ENCODE measurements at regions not wholly inside any gene's neighbourhood (a gene's known extent, or its start where the extent isn't known, plus 50 kb on each side); places are given as distances from the start of the nearest gene placed in this dataset.

DNA sequence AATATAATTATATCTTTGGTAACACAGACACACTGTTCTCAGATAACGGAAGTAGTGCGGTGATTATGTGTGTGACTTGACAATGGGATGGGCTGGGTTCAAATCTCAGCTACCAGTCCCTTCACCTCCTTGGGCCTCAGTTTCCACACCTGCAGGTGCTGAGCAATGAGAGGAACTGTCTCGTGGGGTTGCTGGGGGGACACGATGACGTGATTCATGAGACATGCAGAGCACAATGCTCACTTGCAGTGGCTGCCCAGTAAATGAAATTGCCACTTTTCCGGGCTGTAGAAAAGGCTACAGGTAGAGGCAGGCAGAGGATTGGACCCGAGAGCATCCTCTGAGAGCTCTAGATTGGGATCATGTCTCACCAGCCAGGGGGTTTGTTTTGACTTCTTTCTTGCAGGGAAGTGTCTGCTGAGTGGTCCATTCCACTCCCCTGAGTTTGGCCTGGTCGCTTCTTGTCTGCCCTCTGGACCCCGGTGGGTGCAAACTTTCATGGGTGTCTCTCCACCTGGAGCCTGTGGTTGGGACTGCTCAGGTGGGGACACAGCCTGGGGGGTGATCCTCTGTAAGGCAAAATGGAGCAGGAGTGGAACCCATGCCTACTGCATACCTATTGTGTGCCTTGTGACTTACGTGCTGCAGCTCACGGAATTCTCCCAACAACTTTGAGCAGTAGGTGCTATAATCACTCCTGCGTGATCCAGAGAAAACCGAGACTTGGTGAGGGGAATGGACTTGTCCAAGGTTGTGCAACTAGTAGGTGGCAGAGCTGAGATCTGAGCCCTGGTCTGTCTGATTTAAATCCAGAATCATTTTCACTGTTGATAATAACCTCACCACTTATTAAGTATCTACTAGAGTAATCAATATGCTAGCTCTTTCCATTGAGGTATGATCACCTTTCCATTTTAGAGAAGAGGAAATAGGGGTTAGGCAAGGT is 147.2 kb downstream of the CEBPB start:
- Histone ChIP-seq H3K9me3 (ENCODE audit: control insufficient read depth, low read length) (no peaks in the 10 kb centered on the region), H3K4me1 (no peaks in the 10 kb centered on the region), H3K27me3 (ENCODE audit: control insufficient read depth, insufficient read depth, low read length) (no peaks in the 10 kb centered on the region), H3K79me2 (no peaks in the 10 kb centered on the region), H3K36me3 (ENCODE audit: control insufficient read depth, insufficient read depth, low read length) (no peaks in the 10 kb centered on the region), H3K4me3 (ENCODE audit: low read depth, low read length) (no peak overlapping the region), H3K27ac (no peak overlapping the region), H3K9ac (no peak overlapping the region), H3K4me2 (ENCODE audit: low read length) (no peak overlapping the region), H2AFZ (no peak overlapping the region)
- TF ChIP-seq, protein P1, sequence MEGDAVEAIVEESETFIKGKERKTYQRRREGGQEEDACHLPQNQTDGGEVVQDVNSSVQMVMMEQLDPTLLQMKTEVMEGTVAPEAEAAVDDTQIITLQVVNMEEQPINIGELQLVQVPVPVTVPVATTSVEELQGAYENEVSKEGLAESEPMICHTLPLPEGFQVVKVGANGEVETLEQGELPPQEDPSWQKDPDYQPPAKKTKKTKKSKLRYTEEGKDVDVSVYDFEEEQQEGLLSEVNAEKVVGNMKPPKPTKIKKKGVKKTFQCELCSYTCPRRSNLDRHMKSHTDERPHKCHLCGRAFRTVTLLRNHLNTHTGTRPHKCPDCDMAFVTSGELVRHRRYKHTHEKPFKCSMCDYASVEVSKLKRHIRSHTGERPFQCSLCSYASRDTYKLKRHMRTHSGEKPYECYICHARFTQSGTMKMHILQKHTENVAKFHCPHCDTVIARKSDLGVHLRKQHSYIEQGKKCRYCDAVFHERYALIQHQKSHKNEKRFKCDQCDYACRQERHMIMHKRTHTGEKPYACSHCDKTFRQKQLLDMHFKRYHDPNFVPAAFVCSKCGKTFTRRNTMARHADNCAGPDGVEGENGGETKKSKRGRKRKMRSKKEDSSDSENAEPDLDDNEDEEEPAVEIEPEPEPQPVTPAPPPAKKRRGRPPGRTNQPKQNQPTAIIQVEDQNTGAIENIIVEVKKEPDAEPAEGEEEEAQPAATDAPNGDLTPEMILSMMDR (IDR thresholded peaks at IDR 0.05), result no peak

DNA sequence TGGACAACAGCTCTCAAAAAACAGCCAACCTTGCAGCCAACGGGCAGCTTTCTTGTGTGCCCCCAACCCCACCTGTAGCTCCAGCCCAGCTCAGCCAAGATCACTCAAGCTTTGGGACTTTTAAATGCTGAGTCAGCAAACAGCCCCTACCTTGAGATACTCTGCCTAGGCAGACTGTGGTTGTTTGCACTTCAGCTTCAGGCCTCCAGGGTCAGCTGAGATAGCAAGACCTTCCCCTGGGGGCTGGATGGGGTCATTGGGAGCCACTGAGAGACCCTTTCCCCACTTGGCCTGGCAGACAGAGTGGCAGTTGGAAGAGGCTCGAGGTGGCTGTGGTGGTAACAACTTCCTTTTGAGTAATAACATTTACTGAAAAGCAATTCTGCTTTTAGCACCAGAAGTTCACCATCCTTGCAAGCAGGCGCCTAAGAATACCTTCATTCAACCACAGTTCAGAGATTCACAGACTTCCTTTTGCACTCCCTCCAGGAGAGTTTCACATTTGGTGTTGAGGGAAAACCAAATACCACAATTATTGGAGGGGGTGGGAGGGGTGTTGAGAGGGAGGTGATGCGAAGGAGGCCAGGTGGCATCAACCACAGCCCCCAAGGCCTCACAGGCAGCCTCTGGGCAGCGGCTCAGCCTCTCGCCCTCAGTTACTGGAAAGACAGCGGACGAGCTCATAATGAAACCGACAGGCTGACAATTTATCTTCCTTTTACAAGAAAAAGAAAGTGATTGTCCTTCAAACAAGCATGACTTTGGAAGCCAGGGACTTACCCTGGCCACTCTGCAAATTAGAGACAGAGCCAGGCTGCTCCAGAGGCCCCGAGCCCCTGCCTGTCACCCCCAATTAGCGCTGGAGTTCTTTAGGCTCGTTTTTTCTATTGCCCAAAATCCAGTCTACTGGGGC is 148.1 kb downstream of the CEBPB start:
- no peaks in the 10 kb centered on the region for H3K9me3 ChIP-seq (ENCODE audit: control insufficient read depth, low read length)
- H3K4me1 ChIP-seq, result no peaks in the 10 kb centered on the region
- no peak overlapping the region for H3K4me2 ChIP-seq (ENCODE audit: low read length)
- no peak overlapping the region for H2AFZ ChIP-seq
- no peak overlapping the region for H3K27ac ChIP-seq
- no peaks in the 10 kb centered on the region for H3K27me3 ChIP-seq (ENCODE audit: control insufficient read depth, insufficient read depth, low read length)
- H3K36me3 ChIP-seq (ENCODE audit: control insufficient read depth, insufficient read depth, low read length), result no peaks in the 10 kb centered on the region
- H3K79me2 ChIP-seq, result no peaks in the 10 kb centered on the region
- TF ChIP-seq, protein P1 (IDR thresholded peaks at IDR 0.05), result no peak
- no peak overlapping the region for H3K4me3 ChIP-seq (ENCODE audit: low read depth, low read length)
- no peak overlapping the region for H3K9ac ChIP-seq

DNA sequence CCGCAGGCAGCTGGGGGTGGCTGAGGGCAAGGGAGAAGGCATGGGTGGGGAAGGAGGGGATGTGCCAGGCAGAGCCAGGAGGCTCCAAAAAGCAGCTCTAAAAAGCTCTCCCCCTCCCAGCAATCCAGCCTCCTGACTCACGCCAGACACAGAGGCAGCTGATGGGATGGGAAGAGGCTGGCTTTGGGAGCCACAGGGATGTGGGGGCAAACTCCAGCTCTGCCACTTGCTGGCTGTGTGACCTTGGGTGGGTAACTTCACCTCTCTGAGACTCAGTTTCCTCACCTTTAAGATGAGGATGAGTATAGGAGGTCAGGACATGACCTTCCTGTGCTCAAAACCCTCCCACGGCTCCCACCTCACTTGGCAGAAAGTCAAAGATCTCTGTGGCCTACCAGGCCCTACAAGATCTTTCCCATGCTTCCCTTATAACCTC is 148.9 kb downstream of the CEBPB start:
- Histone ChIP-seq H3K27ac (no peak overlapping the region), H2AFZ (no peak overlapping the region), H3K9ac (no peak overlapping the region), H3K4me2 (ENCODE audit: low read length) (no peak overlapping the region), H3K4me1 (no peaks in the 10 kb centered on the region), H3K27me3 (ENCODE audit: control insufficient read depth, insufficient read depth, low read length) (no peaks in the 10 kb centered on the region), H3K79me2 (no peaks in the 10 kb centered on the region), H3K36me3 (ENCODE audit: control insufficient read depth, insufficient read depth, low read length) (no peaks in the 10 kb centered on the region), H3K4me3 (ENCODE audit: low read depth, low read length) (no peak overlapping the region), H3K9me3 (ENCODE audit: control insufficient read depth, low read length) (no peaks in the 10 kb centered on the region)
- TF ChIP-seq, protein P1 (IDR thresholded peaks at IDR 0.05), result no peak

DNA sequence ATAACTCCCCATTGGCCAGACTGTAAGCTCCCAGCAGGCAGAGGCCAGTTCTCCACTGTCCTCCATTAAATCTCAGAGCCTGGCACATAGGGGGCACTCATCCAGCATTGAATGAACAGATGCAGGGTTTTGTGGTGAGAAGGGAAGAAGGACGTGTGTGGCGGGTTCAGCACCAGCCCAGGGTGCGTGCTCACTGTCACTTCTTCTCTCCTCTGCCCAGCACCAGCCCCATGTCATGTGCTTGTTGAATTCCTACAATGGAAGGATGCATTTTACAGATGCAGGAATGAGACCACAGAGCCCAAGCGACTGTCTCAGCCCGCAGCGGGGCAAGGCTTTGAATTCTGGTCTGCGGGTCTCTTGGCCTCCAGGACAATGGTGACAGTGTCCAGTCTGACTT is 149.9 kb downstream of the CEBPB start:
- Histone ChIP-seq H3K9me3 (ENCODE audit: control insufficient read depth, low read length) (no peaks in the 10 kb centered on the region), H3K27ac (no peak overlapping the region), H3K36me3 (ENCODE audit: control insufficient read depth, insufficient read depth, low read length) (no peaks in the 10 kb centered on the region), H3K79me2 (no peaks in the 10 kb centered on the region), H2AFZ (no peak overlapping the region), H3K9ac (no peak overlapping the region), H3K4me1 (no peaks in the 10 kb centered on the region), H3K27me3 (ENCODE audit: control insufficient read depth, insufficient read depth, low read length) (no peaks in the 10 kb centered on the region), H3K4me3 (ENCODE audit: low read depth, low read length) (no peak overlapping the region), H3K4me2 (ENCODE audit: low read length) (no peak overlapping the region)
- TF ChIP-seq, protein P1 (IDR thresholded peaks at IDR 0.05), result no peak

Data from parathyroid adenoma (tissue), 2 donors.